Endometrium (tissue), 2 donors: ENCODE measurements at regions not wholly inside any gene's neighbourhood (a gene's known extent, or its start where the extent isn't known, plus 50 kb on each side); places are given as distances from the start of the nearest gene placed in this dataset.

Source experiments
- FAIRE-seq: peaks from 2 replicates; lab custom pipeline; 2012; peaks lifted over from hg19 to GRCh38; lab: Jason Lieb, UNC
- donor health status: control.
- donor health status: control.

DNA sequence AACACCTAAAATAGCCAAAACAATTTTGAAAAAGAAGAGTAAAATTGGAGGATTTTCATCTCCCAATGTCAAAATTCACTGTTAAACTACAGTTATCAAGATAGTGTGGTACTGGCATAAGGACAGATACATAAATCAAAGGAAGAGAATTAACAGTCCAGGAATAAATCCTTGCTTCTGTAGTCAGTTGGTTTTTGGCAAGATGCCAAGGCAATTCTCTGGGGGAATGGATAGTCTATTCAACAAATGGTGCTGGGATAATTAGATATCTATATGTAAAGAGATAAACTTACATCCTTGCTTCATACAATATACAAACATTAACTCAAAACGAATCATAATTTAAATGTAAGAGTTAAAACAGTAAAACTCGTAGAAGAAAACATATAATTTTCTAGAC, 57.9 kb upstream of the SELENOK start:
- FAIRE-seq = no peak

DNA sequence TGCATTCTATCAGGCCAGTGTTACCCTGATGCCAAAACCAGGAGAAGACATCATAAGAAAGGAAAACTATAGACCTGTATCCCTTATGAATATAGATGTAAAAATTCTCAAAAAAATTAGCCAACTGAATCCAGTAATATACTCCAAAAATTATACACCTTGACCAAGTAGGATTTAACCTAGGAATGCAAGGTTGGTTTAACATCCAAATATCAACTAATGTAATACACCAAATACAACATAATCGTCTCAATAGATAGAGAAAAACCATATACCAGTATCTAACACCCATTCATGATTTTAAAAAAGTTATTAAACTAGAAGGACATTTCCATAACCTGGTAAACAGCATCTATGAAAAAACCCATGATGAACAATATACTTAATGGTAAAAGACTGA, 56.5 kb upstream of the SELENOK start:
- no peak for FAIRE-seq

DNA sequence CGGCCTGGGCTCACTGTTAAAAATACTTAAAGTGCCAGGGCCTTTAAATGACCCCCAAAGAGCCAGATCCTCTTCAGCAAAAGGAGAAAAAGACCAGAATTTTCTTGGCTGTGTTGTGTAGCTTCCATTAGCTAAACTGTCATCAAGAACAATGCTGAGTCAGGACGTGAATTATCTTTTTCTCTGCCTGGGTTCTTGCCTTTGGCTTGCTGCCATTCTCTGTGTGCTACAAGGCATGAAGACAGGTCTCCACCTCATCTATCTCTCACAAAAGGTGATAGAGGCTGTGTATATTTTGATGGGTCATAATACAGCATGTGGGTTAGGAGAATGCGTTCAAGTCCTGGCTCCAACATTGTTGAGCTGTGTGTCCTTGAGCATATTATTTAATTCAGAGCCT, 52.4 kb upstream of the SELENOK start:
- no peak for FAIRE-seq

DNA sequence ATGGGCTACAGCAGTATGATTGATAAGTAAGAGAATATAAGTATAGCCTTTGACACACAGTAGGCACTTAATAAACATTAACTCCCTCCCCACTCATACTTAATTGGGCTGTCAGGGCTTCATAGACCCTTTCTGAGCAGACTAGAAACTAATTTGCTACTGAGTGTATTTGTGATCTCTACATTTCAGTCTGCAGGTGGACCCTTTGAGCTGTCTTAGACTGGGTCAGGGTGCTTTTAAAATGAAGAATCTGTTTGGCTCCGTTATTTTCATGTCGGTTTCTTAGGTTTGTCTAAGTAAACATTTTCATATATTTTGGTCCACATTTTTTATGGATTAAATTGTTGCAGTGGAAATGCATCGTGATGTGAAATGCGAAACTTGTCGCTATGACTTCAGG, 50.3 kb upstream of the SELENOK start:
- no peak for FAIRE-seq
